MM.1S (cell line): ENCODE measurements at regions not wholly inside any gene's neighbourhood (a gene's known extent, or its start where the extent isn't known, plus 50 kb on each side); places are given as distances from the start of the nearest gene placed in this dataset.

Source experiments
- DNase-seq: peaks from one replicate; pipeline ENCODE4 v3.0.0-alpha.2; 2015
- H2AFZ ChIP-seq: fragments of 300-600 bp; sonication (generic); 2 replicates; pipeline ENCODE4 v1.6.0; 2016; ENCODE audit warnings: antibody characterized with exemption, low read length
- H3F3A ChIP-seq: fragments of 300-600 bp; sonication (generic); 2 replicates; pipeline ENCODE4 v1.6.1; 2016; ENCODE audit warnings: mild to moderate bottlenecking, antibody characterized with exemption, low read length, moderate library complexity, mixed read lengths; ENCODE audit not compliant: insufficient read depth
- H3K27ac ChIP-seq: fragments of 300-600 bp; sonication (generic); 2 replicates; pipeline ENCODE4 v1.5.1; 2016; ENCODE audit warnings: mild to moderate bottlenecking, low read length
- H3K27me3 ChIP-seq: fragments of 300-600 bp; sonication (generic); replicated peaks from 2 replicates; pipeline ENCODE4 v1.6.0; 2016; ENCODE audit warnings: low read length; ENCODE audit not compliant: insufficient read depth
- H3K36me3 ChIP-seq: fragments of 300-600 bp; sonication (generic); replicated peaks from 2 replicates; pipeline ENCODE4 v1.6.1; 2016; ENCODE audit warnings: mild to moderate bottlenecking, low read length, mixed read lengths; ENCODE audit not compliant: insufficient read depth
- H3K4me1 ChIP-seq: fragments of 300-600 bp; sonication (generic); 2 replicates; pipeline ENCODE4 v1.6.1; 2016; ENCODE audit warnings: low read length, mixed read lengths
- H3K4me2 ChIP-seq: fragments of 300-600 bp; sonication (generic); 2 replicates; pipeline ENCODE4 v1.6.0; 2016; ENCODE audit warnings: low read depth, low read length
- H3K4me3 ChIP-seq: fragments of 300-600 bp; sonication (generic); 2 replicates; pipeline ENCODE4 v1.5.1; 2016; ENCODE audit warnings: low read length, mixed read lengths
- H3K79me2 ChIP-seq: fragments of 300-600 bp; sonication (generic); 2 replicates; pipeline ENCODE4 v1.6.1; 2016; ENCODE audit warnings: mixed run types, low read length, mixed read lengths
- H3K9ac ChIP-seq: fragments of 300-600 bp; sonication (generic); 2 replicates; pipeline ENCODE4 v1.6.1; 2016; ENCODE audit warnings: low read length, mixed read lengths
- H3K9me2 ChIP-seq: fragments of 300-600 bp; sonication (generic); replicated peaks from 2 replicates; pipeline ENCODE4 v1.6.1; 2016; ENCODE audit warnings: mild to moderate bottlenecking, low read length, mixed read lengths; ENCODE audit not compliant: insufficient read depth
- H3K9me3 ChIP-seq: fragments of 300-600 bp; sonication (generic); replicated peaks from 2 replicates; pipeline ENCODE4 v1.6.1; 2016; ENCODE audit warnings: mild to moderate bottlenecking, low read length, mixed read lengths; ENCODE audit not compliant: insufficient read depth
- H4K20me1 ChIP-seq: fragments of 300-600 bp; sonication (generic); 2 replicates; pipeline ENCODE4 v1.6.1; 2016; ENCODE audit warnings: mild to moderate bottlenecking, low read length, moderate library complexity, mixed read lengths; ENCODE audit not compliant: insufficient read depth
- EZH2 ChIP-seq: fragments of 300-600 bp; sonication (generic); optimal IDR thresholded peaks from 2 replicates; pipeline ENCODE3; 2017; ENCODE audit warnings: low read depth, mild to moderate bottlenecking, antibody characterized with exemption, low read length, mixed read lengths
- EZH2phosphoT487 ChIP-seq: fragments of 300-600 bp; sonication (generic); IDR thresholded peaks from 2 replicates; pipeline ENCODE4 v1.6.1; 2018; ENCODE audit warnings: antibody characterized with exemption, low read length
- TF ChIP-seq, protein P1 (sequence below): fragments of 300-600 bp; sonication (generic); IDR thresholded peaks from 2 replicates; pipeline ENCODE4 v1.5.1; 2016; ENCODE audit warnings: antibody characterized with exemption, low read length, mixed read lengths

- H4K20me1 ChIP-seq: no peaks in the 10 kb centered on the region
- H3K4me3 ChIP-seq: no peak overlapping the region
- no peak for DNase-seq
- TF ChIP-seq EZH2phosphoT487 (no peak), EZH2 (no peak)
- TF ChIP-seq, protein P1, sequence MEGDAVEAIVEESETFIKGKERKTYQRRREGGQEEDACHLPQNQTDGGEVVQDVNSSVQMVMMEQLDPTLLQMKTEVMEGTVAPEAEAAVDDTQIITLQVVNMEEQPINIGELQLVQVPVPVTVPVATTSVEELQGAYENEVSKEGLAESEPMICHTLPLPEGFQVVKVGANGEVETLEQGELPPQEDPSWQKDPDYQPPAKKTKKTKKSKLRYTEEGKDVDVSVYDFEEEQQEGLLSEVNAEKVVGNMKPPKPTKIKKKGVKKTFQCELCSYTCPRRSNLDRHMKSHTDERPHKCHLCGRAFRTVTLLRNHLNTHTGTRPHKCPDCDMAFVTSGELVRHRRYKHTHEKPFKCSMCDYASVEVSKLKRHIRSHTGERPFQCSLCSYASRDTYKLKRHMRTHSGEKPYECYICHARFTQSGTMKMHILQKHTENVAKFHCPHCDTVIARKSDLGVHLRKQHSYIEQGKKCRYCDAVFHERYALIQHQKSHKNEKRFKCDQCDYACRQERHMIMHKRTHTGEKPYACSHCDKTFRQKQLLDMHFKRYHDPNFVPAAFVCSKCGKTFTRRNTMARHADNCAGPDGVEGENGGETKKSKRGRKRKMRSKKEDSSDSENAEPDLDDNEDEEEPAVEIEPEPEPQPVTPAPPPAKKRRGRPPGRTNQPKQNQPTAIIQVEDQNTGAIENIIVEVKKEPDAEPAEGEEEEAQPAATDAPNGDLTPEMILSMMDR: no peak
- no peaks in the 10 kb centered on the region for H3K79me2 ChIP-seq
- H3K9ac ChIP-seq: no peak overlapping the region
- H3K27ac ChIP-seq: no peak overlapping the region
- H2AFZ ChIP-seq: no peak overlapping the region
- H3K36me3 ChIP-seq: no peaks in the 10 kb centered on the region
- H3K4me1 ChIP-seq: peaks cover 17% of the 10 kb centered on the region
- H3K9me3 ChIP-seq: no peaks in the 10 kb centered on the region
- no peaks in the 10 kb centered on the region for H3K27me3 ChIP-seq
- H3F3A ChIP-seq: peaks cover 12% of the 10 kb centered on the region
- no peaks in the 10 kb centered on the region for H3K9me2 ChIP-seq
- H3K4me2 ChIP-seq: no peak overlapping the region
Observed at GRCh38 chr12:105725054-105725453, 394.6 kb downstream of the C12orf75 start.

GRCh38 chr12:105729181-105729771 is 398.8 kb downstream of the C12orf75 start:
- Histone ChIP-seq H3K9ac (no peak overlapping the region), H3K27ac (no peak overlapping the region), H3K36me3 (no peaks in the 10 kb centered on the region), H4K20me1 (no peaks in the 10 kb centered on the region), H3K27me3 (no peaks in the 10 kb centered on the region), H2AFZ (no peak overlapping the region), H3K9me2 (no peaks in the 10 kb centered on the region), H3K79me2 (no peaks in the 10 kb centered on the region), H3K9me3 (no peaks in the 10 kb centered on the region), H3K4me1 (no peaks in the 10 kb centered on the region), H3F3A (no peaks in the 10 kb centered on the region), H3K4me3 (no peak overlapping the region), H3K4me2 (no peak overlapping the region)
- DNase-seq: no peak
- TF ChIP-seq EZH2phosphoT487 (no peak), EZH2 (no peak)
- TF ChIP-seq, protein P1: no peak

DNA sequence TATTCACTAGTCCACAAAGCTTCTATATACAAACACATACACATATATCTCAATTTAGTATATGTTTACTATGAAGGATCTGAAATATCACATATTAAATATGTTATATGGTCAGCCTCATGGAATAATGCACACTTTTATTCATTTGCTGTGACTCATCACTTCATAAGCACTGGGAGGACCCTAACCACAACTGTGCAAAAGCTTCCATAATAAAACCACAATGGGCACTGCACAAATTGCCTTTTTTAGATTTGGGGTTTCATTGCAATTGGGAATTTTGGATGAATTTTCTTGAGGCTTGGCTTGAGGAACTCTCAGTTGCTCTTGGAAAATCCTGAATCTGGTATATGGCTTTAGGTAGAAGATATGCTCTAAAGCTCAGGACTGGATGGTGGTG is 399.4 kb downstream of the C12orf75 start:
- Histone ChIP-seq H3K27me3 (no peaks in the 10 kb centered on the region), H3F3A (no peaks in the 10 kb centered on the region), H3K4me3 (no peak overlapping the region), H4K20me1 (no peaks in the 10 kb centered on the region), H3K9me3 (no peaks in the 10 kb centered on the region), H3K27ac (no peak overlapping the region), H3K9me2 (no peaks in the 10 kb centered on the region), H3K4me2 (no peak overlapping the region), H2AFZ (no peak overlapping the region), H3K36me3 (no peaks in the 10 kb centered on the region), H3K9ac (no peak overlapping the region), H3K4me1 (no peaks in the 10 kb centered on the region), H3K79me2 (no peaks in the 10 kb centered on the region)
- DNase-seq: no peak
- TF ChIP-seq, protein P1: no peak
- TF ChIP-seq EZH2 (no peak), EZH2phosphoT487 (no peak)
